Heart right ventricle (tissue), 16 donors: ENCODE measurements at regions not wholly inside any gene's neighbourhood (a gene's known extent, or its start where the extent isn't known, plus 50 kb on each side); places are given as distances from the start of the nearest gene placed in this dataset.

Source experiments
- ATAC-seq, 8 donors: fragments of 200-7000 bp; cut with Tn5 transposase; one replicate each; pipeline ENCODE4 v1.9.1; 2020; ENCODE audit warnings: mild to moderate bottlenecking in 8 of 8, moderate library complexity in 8 of 8, moderate number of reproducible peaks in 1 of 8
- DNase-seq, 2 donors: peaks; one replicate each; pipeline ENCODE4 v3.0.0-alpha.2; 2020
- H3K27ac ChIP-seq, 10 donors: fragments of 200-600 bp; sonication (generic) in 2 of 10; one replicate each; pipeline versions ENCODE4 v1.5.0 to v1.8.0; 2020 to 2022; ENCODE audit warnings: mild to moderate bottlenecking in 3 of 10
- H3K27me3 ChIP-seq, 7 donors: fragments of 200-600 bp; one replicate each; pipeline ENCODE4 v1.8.0; 2021 to 2022; ENCODE audit warnings: mild to moderate bottlenecking in 2 of 7
- H3K36me3 ChIP-seq, 9 donors: fragments of 200-600 bp; sonication (generic) in 1 of 9; one replicate each; pipeline versions ENCODE4 v1.5.0 to v1.8.0; 2020 to 2022; ENCODE audit warnings: mild to moderate bottlenecking in 2 of 9
- H3K4me1 ChIP-seq, 9 donors: fragments of 200-600 bp; sonication (generic) in 1 of 9; one replicate each; pipeline versions ENCODE4 v1.5.0 to v1.8.0; 2020 to 2022; ENCODE audit warnings: mild to moderate bottlenecking in 4 of 9
- H3K4me3 ChIP-seq, 10 donors: fragments of 200-600 bp; sonication (generic) in 2 of 10; one replicate each; pipeline versions ENCODE4 v1.5.0 to v1.8.0; 2020 to 2022; ENCODE audit warnings: mild to moderate bottlenecking in 7 of 10, moderate library complexity in 2 of 10
- H3K9me3 ChIP-seq, 11 donors: fragments of 200-600 bp in 10 of 11; sonication (generic) in 2 of 11; one replicate each; pipeline versions ENCODE4 v1.5.0 to v1.8.0; 2013 to 2022; ENCODE audit warnings: mild to moderate bottlenecking in 2 of 11, control low read depth in 1 of 11, moderate library complexity in 1 of 11
- WGBS, 2 donors: extraction: QIAGEN DNeasy Blood & Tissue Kit; methylation state at CpG; one replicate each; pipeline ENCODE4 v1.1.7; 2013; ENCODE audit warnings: inconsistent platforms in 1 of 2; 5-methylcytosine and 5-hydroxymethylcytosine counted together
- intact Hi-C, 10 donors: fragments of 100-400 bp; cut with DNase I; formaldehyde crosslinking; loops; one replicate each; pipeline versions ENCODE4 v1.11.1 to v1.14.2; 2022
- TF ChIP-seq, protein P1 (sequence below), 9 donors: fragments of 200-600 bp; sonication (generic) in 2 of 9; IDR thresholded peaks; one replicate each; pipeline versions ENCODE4 v1.5.0 to v1.8.0; 2021 to 2022; ENCODE audit warnings: antibody characterized with exemption in 9 of 9, mild to moderate bottlenecking in 5 of 9, moderate library complexity in 1 of 9
- donor health status: Arrhythmogenic right ventricular cardiomyopathy.
- donor health status: ischemic (EF 13 %, LVEDD 7.1; RV severe dilation, severe dysfunction).
- donor health status: healthy with polysubstance abuse.
- donor health status: DM: no; HTN: yes; CAD: no.
- donor health status: DM: no; HTN: no; CAD: no.
- donor health status: ischemic (EF 25% LVEDD 6.9; RV normal size, moderate dysfunction).
- donor health status: ischemic (EF 25% LVEDD 5.7; RV mildly dilated, moderate dysfunction).
- donor health status: healthy.
- donor health status: DM: yes; HTN: yes; CAD: no.
- donor health status: Ischemic cardiomyopathy.
- donor health status: ischemic (EF 35%, LVEDD 5.7; RV mildly dilated, moderate dysfunction).
- donor health status: nonischemic (EF 11% LVEDD 7.7; RV severe dilation, severe dysfunction).
- donor health status: DM: yes; HTN: yes; CAD: no.
- donor health status: PGD.
- donor health status: ischemic (EF 29% LVEDD 5.4; RV normal size, mild dysfunction).
- donor health status: nonischemic (EF 23%, LVEDD 6.1; RV moderate dilation, normal function).

GRCh38 chr4:130511776-130512175 lies 1415.8 kb downstream of the C4orf33 start:
- H3K9me3 ChIP-seq, result no peaks in the 10 kb centered on the region
- H3K27me3 ChIP-seq, result no peaks in the 10 kb centered on the region
- DNase-seq (no peak), ATAC-seq (no peak)
- H3K36me3 ChIP-seq, result no peaks in the 10 kb centered on the region
- H3K27ac ChIP-seq, result no peak overlapping the region
- H3K4me3 ChIP-seq, result no peak overlapping the region
- 50 to 56% methylated on average over 5 of the region's 5 CpGs for WGBS, 2 donors
- intact Hi-C loops, result no loop called here
- TF ChIP-seq, protein P1, sequence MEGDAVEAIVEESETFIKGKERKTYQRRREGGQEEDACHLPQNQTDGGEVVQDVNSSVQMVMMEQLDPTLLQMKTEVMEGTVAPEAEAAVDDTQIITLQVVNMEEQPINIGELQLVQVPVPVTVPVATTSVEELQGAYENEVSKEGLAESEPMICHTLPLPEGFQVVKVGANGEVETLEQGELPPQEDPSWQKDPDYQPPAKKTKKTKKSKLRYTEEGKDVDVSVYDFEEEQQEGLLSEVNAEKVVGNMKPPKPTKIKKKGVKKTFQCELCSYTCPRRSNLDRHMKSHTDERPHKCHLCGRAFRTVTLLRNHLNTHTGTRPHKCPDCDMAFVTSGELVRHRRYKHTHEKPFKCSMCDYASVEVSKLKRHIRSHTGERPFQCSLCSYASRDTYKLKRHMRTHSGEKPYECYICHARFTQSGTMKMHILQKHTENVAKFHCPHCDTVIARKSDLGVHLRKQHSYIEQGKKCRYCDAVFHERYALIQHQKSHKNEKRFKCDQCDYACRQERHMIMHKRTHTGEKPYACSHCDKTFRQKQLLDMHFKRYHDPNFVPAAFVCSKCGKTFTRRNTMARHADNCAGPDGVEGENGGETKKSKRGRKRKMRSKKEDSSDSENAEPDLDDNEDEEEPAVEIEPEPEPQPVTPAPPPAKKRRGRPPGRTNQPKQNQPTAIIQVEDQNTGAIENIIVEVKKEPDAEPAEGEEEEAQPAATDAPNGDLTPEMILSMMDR (IDR thresholded peaks at IDR 0.05), result no peak
- H3K4me1 ChIP-seq, result no peaks in the 10 kb centered on the region

DNA sequence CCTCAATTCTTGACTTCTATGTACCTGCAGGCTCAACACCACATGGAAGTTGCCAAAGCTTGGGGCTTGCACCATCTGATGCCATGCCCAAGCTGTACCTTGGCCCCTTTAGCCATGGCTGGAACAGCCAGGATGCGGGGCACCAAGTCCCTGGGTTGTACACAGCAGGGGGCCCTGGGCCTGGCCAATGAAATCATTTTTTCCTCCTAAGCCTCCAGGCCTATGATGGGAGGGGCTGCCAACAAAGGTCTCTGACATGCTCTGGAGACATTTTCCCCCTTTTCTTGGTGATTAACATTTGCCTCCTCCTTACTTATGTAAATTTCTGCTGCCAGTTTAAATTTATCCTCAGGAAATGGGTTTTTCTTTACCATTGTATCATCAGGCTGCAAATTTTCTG lies 1428.1 kb downstream of the C4orf33 start:
- intact Hi-C loops, result no loop called here
- Histone ChIP-seq H3K27me3 (no peaks in the 10 kb centered on the region), H3K36me3 (no peaks in the 10 kb centered on the region), H3K4me3 (no peak overlapping the region), H3K9me3 (peaks cover 0 to 35% (median 10%) of the 10 kb centered on the region in 11 donors), H3K4me1 (no peaks in the 10 kb centered on the region), H3K27ac (no peak overlapping the region)
- ATAC-seq, result no peak
- TF ChIP-seq, protein P1 (IDR thresholded peaks at IDR 0.05), result no peak
- WGBS, 2 donors, result 97 to 100% methylated on average over 1 of the region's 1 CpG
- no peak for DNase-seq

- Histone ChIP-seq H3K27me3 (no peaks in the 10 kb centered on the region), H3K4me3 (no peak overlapping the region), H3K36me3 (no peaks in the 10 kb centered on the region), H3K27ac (no peak overlapping the region), H3K9me3 (peaks cover 0 to 4% (median 0%) of the 10 kb centered on the region in 11 donors), H3K4me1 (no peaks in the 10 kb centered on the region)
- DNase-seq (no peak), ATAC-seq (no peak)
- TF ChIP-seq, protein P1 (IDR thresholded peaks at IDR 0.05), result no peak
- intact Hi-C loops, result no loop called here
- 70 to 74% methylated on average over 5 of the region's 5 CpGs for WGBS, 2 donors
These were observed 1434.6 kb downstream of the C4orf33 start for GRCh38 chr4:130530505-130530904.

DNA sequence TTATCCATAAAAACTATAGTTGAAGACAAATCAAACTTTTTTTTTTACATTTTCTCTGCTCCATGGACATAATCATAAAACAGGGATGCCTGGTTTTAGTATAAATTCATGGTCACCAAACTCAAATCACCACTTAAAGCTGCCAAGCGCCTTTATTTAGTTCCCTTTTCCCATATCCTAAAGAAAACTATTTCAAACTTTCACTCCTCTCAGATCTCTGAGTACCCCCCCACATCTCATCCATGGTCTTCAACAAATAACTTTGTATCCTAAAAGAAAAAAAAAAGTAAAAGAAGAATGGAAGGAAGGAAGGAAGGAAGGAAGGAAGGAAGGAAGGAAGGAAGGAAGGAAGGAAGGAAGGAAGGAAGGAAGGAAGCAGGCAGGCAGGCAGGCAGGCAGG lies 1438.7 kb downstream of the C4orf33 start:
- no peak for ATAC-seq
- Histone ChIP-seq H3K4me3 (no peak overlapping the region), H3K27ac (no peak overlapping the region), H3K27me3 (no peaks in the 10 kb centered on the region), H3K9me3 (peaks cover 0 to 3% (median 0%) of the 10 kb centered on the region in 11 donors), H3K4me1 (no peaks in the 10 kb centered on the region), H3K36me3 (no peaks in the 10 kb centered on the region)
- TF ChIP-seq, protein P1 (IDR thresholded peaks at IDR 0.05), result no peak
- 76 to 85% methylated on average over 1 of the region's 1 CpG for WGBS, 2 donors
- intact Hi-C loops, result no loop called here
- no peak for DNase-seq
